GM18907 (cell line): ENCODE measurements at regions not wholly inside any gene's neighbourhood (a gene's known extent, or its start where the extent isn't known, plus 50 kb on each side); places are given as distances from the start of the nearest gene placed in this dataset.

ENCODE experiments used
- ATAC-seq: cut with Tn5 transposase; IDR thresholded peaks from one replicate; pipeline ENCODE4 v1.9.1; 2021; ENCODE audit warnings: mild to moderate bottlenecking, moderate library complexity; ENCODE audit not compliant: unreplicated experiment

DNA sequence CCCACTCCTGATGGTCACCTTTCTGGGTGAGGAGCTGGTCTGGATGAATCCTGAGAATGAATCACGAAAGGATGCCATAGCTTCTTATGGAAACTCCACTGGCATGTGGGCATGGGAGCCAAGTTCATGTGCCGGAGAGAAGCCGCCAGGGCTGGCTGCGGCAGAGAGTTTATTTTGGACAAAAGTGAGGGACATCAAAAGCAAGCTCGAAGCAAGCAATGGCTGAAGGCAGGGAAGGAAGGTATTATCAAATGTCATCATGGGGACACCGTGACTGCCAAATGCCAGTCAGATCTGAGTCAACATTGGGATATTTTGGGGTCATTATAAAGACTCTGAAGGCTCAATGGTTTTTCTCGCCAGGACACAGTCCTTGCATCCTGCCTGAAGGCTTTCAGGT lies 249.1 kb downstream of the QKI start:
- ATAC-seq, result no peak

DNA sequence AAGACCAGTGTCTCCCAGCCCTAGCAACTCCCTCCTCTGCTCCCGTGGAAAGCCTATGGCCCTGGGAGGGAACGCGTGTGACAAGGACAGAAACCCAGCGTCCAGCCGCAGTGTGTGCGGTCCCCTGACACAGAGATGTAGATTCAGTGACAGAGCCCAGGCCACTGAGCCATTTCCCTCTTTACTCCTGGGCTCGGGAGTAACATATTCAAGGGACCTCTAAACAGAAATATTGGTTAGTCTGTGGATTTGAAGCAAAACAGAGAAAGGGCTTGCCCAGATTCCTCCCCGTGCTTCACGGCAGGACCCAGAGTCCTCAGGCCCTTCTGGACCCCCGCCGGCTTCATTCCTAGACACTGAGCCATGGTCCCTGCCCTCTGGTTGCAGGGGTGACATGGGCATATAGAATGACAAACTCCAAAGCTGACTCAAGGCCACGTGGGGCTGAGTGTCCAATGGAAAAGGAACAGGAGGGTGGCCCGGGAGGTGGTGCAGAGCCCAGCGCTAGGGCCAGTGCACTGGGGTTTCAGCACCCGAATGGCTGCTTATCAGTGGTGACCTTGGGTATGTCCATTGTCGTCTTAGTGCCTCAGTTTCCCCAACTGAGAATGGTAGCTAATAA lies 248.2 kb downstream of the QKI start:
- ATAC-seq, result no peak

DNA sequence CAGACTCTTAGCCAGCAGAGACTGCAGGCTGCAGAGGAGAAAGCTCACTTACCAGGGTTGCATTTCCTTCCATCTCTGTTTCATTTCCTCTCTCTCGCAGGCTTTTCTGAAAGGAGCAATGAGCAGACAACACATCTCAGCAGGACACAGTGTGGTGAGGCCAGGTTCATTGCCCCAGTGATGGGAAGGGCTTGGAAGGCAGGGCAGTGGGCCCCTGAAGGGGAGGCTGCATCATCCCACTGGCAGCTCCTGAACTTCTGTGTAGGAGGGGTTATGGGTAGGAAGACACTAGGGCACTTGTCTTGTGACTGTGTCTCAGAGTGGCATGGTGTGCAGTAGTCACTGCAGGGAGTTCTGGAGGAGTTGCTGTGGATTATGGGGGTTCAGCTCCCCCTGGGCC lies 246.8 kb downstream of the QKI start:
- ATAC-seq, result peak; percentile 97

DNA sequence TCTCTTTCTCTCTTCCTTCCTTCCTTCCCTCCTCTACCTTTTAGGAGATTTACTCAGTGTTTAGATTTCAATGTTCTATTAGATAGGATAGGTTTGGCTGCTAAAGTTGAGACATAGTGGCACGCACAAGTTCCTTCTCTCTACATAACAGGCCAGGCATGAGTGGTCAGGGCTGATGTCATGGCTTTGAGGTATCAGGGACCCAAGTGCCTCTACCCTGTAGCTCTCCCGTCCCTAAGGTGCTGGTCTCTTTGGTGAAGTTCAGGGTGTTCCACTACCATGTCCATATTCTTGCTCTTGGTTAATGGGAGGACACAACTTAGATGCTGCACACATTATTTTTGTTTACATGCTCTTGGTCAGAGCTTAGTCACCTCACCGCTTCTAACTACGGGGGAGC lies 245.3 kb downstream of the QKI start:
- ATAC-seq, result no peak

DNA sequence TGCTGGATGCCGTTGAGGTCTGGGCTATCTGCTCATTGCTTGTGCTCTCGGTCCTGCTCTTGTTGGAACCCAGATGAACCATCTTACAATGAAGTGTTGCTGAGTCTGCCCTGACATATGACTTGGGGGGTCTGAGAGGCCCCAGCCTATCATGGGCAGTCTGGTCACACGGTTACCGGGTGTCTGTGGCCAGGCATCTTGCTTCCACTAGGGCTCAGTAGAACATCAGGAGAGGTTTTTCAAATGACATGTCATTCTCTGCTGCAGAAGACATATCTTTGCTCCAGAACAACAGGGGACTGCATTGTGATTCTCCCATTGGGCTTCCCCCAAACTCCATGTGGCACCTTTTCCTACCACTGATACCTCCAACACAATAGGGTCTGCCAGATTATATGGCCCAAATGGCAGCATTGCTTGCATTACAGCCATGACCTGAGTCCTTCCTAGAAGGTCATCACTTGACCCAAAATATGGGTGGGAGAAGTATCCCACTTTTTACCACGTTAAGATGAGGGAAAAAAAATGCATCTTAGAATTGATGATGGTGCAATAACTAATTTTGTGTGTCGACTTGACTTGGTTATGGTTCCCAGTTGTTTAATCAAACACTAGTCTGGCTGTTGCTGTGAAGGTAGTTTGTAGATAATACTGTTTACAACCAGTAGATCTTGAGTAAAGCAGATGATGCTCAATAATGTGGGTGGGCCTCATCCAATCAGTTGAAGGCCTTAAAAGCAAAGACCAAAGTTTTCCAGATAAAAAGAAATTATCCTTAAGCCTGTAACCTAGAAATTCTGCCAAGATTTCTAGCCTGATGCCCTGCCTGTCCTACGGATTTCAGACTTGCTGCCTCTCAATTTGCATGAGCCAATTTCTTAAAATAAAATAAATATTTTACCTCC lies 241.0 kb downstream of the QKI start:
- no peak for ATAC-seq

DNA sequence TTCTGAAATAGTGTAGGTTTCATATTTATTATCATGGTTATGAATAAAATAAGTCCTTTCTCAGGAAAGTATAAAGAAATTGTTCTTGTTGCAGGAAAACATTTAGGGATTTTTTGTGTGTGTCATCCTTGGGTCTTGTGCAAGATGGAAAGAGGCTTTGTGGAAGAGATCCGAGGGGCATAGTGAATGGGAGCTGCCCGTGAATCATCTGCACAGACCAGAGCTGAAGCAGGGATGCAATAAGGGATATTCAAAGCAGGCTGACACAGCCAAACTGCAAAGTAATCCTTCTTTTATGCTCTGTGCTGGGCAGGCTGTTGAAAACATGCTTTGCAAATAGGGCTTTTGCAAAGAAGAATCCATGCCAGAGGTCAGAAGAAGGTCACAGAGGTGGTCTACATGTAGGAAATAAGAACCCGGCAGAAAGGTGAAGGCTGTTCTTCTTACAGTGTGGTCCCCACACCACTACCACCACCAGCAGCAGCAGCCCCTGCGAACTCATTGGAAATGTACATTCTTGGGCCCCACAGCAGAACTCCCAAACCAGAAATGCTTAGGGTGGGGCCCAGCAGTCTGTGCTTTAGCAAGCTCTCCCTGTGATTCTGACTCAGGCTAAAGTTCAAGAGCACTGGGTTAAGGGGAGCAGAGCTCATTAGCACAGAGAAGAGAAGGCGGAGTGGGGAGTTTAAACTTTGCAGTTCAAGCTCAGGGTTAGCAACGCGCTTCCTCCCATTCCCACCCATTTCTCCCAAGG lies 237.6 kb downstream of the QKI start:
- ATAC-seq, result no peak

DNA sequence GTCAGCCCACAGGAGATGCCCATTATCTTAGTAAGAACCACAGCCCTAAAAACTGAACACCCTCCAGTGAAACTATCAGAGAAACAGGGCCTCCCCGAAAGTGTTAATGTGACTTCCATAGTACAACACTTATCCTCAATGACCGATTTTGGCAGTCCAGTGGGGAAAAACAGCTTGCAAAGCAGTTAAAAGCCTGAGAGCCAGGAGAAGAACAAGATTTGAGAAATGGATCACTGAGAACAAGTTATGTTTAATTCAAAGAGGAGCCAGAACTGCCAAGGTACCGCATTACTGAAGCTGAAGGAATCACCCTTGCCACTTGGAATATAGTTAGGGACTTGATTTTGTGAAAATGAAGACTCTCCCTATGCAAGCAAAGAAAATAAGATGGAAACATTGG lies 236.9 kb downstream of the QKI start:
- ATAC-seq, result no peak

DNA sequence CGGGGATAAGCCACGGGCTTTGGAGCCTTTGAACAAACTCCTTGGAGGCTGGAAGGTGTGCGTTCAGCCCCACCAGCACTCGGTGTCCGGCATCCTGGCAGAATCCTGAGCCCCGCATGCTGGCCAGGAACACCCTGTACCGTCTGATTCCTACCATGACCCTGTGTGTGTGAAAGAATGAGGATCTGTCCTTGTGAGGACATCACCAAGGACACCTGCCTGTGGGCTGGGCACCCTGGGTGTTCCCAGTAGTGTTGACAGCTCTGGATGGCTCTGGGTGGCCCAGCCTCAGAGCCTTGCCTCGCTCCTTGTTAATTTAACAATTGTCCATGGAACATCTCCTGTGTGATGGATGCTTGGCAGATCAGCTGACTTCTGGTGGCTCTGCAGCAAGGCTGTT lies 234.3 kb downstream of the QKI start:
- no peak for ATAC-seq

DNA sequence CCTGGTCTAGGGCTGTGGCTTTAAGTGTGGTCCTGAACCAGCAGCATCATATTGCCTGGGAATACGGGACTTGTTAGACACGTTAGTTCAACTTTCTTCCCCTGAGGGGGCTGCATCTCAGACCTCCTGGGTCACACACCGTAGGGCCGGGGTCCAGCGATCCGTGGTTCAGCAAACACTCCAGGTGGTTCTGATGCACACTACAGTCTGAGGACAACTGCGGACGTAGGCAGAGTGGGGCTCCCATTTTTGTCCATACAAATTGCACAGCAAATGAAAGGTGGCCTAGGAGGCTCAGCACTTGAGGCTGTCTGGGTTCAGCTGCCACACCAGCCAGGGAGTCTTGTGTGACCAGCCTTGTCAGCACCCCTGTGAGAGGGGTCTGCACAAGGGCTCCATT lies 233.1 kb downstream of the QKI start:
- ATAC-seq, result no peak

DNA sequence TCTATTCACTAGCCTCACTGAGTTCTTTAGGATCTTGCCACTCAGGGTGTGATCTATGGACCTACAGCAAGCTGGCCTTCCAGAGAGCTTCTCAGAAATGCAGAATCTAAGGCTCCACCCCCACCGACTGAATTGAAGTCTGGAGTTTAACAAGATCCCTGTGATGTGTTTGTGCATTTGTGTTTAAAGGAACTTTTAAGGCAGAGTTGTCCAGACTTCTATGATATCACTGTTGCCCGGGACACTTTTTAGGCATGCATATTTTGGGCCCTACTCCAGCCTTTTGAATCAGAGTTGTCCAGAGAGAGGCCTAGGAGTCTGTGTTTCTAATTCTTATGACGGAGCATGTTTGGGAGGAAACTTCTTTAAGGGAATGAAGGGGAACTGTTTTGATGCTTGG lies 232.3 kb downstream of the QKI start:
- ATAC-seq, result no peak

DNA sequence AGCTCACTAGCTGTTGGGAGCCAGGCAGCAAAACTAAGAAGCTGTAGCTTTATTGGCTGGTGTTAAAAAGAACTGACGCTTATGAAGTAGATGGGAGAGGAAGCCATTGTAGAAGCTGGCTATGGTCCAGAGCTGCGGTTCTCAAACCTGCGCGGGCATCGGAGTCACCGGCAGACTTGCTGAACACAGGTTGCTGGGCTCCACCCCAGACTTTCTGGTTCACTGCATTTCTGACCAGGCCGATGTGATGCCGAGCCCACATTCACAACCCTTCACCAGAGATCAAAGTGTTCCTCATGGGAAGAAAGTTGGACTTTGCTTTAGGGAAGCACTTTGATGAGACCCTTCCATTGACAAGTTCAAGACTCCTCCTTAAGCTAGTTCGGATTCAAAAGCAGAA lies 231.6 kb downstream of the QKI start:
- ATAC-seq, result no peak

DNA sequence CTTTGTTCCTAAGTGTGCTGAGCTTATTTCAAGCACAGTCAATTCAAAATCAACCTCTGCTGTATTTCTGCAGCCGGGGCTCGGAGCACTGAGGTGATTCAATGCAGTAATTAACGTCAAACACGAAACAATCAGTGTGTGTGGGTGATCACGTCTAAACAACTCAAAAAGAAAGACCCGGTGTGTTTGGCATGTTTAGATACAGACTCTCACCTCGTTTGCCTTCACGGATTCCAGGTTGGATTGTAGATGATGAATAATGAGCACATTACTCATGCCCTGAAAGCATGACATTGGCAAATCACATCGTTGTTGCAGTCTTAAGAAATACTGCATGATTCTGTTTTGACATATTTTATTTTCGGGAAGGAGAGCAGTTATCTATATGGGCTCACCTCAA lies 231.0 kb downstream of the QKI start:
- ATAC-seq, result no peak

DNA sequence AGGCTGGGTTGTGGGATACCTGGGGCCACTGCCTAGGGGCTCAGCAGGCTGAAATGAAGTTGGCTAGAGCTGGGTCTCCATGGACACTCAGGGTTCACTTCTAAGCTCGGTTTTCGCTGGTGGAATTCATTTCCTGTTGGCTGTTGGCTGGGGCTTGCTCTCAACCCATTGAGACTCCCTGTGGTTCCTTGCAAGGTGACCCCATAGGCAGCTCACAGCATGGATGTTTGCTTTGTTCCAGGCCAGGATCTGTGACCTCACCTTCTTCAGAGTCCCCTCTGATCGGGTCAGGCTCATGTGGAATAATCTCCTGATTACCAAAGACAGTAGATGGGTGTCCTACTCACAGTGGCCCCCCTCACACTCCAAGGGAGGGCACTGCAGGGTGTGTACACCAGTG lies 229.3 kb downstream of the QKI start:
- ATAC-seq, result no peak

DNA sequence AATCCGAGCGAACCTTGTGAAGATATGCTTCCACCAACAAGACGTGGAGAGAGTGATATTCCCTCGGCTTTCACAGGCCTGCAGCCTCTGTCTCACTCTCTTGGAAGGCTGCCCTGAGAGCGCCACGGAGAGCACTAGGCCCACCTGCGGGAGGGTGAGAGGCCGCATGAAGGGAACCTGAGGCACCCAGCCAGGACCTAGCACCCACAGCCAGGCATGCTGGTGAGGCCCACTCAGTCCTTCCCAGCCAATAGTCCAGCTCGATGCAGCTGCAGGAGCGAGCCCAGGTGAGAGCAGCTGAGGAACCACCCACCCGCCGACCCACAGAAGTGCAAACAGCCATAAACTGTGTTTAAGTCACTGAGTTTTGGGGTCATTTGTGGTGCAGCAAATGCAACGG lies 227.2 kb downstream of the QKI start:
- no peak for ATAC-seq

DNA sequence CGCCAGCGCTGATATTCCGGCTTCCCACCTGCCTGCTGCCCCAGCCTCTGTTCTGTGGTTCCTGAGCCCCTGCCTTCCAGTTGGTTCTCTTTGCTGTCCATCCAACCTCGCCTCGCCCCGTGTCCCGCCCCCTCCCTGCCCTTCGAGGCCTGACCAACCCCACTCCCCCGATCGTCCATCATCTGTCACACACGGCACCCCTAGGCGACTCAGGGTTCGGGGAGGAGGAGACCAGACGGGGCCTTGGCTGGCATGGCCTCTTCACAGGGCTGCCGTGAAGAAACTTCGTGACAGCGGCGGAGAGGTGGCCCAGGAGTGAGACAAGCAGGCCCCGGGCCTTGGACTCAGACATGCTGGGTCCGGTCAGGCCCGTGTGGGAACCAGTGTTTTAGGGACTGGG lies 226.1 kb downstream of the QKI start:
- no peak for ATAC-seq

DNA sequence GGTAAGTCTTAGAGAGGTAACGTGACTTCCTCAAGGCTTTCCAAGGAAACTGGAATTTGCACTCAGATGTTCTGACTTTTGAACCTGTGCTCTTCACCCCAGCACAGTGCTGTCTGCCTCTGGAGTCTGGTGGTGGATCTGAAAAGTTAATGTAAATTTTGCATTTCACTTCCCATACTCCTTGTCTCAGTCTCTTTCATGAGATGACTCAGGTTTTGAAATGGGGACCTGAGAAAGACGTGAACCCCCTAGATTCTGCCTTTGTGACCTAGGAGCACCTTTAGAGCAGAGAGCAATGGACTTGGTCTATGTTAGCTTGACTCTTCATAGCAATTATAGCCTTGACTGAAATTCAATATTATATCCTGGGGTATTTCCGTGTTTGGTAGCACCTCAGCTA lies 223.0 kb downstream of the QKI start:
- ATAC-seq, result peak; percentile 91

DNA sequence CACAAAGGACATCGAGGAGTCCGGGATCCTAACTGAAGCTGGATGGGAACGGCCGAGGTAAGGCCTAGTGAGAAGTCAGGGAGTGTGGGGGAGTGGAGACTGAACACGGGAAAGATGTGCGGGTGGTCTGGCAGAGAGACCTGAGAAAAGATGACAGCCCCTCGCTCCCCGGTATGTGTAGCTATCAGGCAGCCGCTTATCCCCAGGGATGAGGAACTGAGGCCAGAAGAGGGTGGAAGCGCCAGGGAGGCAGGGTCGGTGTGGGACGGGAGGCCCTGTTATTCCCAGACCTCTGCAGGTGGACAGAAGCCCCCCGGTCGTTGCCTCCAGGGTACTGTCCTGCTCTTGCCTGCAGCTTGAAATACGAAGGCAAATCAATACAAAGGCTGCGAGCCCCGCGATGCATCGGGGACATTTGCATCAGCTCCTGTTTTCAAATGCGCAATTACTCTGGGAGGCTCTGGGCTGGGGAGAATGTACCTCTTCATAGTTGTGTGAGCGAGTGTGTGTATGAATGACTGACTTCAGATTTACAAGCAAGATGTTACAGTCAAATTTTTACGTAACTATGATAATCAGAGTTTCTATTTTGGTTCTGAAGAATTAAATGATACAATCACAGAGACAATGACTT lies 221.3 kb downstream of the QKI start:
- no peak for ATAC-seq

DNA sequence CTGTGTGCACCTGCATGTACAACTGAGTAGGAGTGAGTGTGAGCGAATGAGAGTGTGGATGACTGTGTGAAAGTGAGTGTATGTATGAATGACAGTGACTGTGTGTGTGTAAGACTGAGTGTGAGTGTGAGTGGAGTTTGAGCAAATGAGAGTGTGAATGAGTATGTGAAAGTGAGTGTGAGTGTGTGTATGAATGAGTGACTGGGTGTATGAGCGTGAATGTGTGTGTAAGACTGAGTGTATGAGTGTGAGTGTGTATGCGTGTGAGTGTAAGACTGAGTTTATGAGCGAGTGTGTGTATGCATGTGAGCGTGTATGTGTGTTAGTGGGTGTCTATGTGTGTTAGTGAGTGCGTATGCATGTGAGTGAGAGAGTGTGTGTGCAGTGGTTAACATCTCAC lies 220.8 kb downstream of the QKI start:
- ATAC-seq, result no peak

DNA sequence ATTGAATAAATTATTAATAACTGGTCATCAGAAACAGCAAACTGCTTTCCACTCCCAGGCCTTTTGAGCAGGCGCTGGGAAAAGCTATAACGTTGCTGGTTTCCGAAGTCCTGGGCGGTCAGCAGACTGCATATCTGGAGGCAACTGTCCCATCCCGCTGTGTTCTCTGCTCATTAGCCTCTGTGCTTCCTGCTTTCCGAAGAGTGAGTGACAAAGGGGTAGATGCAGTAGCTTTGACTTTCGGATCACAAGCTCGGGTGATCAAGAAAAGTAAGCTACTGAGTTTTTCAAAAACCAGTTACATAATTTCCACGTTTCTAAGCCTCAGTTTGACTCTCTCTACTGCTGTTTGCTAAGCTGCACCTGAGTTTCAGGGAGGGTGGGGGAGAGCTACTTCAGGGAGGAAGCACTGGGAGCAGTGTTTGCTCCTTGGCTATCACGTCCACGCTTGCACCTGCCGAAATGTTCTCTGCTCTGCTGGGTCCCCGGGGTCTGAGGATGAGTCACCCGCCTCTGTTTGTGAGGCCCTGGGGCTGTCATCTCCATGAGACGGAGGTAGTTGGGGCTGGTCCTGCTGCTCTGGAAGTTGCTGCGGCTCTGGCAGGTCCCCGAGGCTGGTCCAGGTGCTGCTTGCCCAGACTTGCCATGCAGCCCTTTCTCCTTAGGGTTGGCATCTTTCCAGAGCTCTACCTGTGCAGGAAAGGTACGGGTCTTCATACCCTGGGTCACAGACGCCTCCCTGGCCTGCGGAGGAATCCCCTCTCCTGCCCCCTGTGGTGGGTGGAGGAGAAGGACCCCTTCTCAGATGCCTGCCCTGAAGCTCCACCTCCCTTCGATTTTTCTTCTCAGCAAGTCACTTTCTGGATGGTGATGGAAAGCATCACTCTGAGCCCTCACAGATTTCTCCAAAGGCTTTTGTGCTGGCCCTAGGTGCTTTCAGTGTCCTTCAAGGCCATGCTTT lies 220.0 kb downstream of the QKI start:
- ATAC-seq, result no peak

DNA sequence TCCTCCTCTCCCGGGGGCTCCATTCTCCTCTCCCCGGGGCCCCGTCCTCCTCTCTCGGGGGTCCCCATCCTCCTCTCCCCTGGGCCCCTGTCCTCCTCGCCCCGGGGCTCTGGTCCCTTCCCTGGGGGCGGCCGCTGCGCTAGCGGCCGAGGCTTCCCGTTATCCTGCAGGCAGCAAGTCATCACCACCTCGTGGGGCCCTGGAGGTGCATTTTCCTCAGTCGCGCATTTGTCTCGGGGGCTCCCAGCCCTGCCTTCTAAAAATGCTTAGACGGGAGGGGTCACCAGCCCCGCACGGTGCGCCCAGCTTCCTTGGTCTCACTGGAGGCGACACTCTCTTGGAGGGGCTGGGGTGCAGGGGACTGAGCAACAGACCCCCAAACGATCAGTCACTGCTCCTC lies 216.5 kb downstream of the QKI start:
- ATAC-seq, result no peak
